SJSA1 (cell line): ENCODE measurements at regions not wholly inside any gene's neighbourhood (a gene's known extent, or its start where the extent isn't known, plus 50 kb on each side); places are given as distances from the start of the nearest gene placed in this dataset.
A peak's percentile ranks its signal among the peaks of the same experiment; 100 is the strongest.
"Not testable (repeated sequence)": the region's sequence is repeated elsewhere in the genome, so short reads cannot be mapped to it uniquely, and the experiment has no call there.

Source experiments
- DNase-seq, 2 experiments: peaks; one replicate each; pipeline ENCODE4 v3.0.0-alpha.2; 2015 to 2020; ENCODE audit warnings: low spot score in 2 of 2, low read depth in 1 of 2
- H3K27ac ChIP-seq: fragments of 250-450 bp; sonication (Bioruptor Pico); 2 replicates; pipeline ENCODE4 v1.5.1; 2020; ENCODE audit warnings: mild to moderate bottlenecking, moderate library complexity
- H3K27me3 ChIP-seq: fragments of 250-450 bp; sonication (Bioruptor Pico); replicated peaks from 2 replicates; pipeline ENCODE4 v1.5.1; 2020; ENCODE audit warnings: mild to moderate bottlenecking, moderate library complexity
- H3K36me3 ChIP-seq: fragments of 250-450 bp; sonication (Bioruptor Pico); 2 replicates; pipeline ENCODE4 v1.5.1; 2020; ENCODE audit warnings: mild to moderate bottlenecking
- H3K4me1 ChIP-seq: fragments of 250-450 bp; sonication (Bioruptor Pico); replicated peaks from 2 replicates; pipeline ENCODE4 v1.6.1; 2021; ENCODE audit warnings: mild to moderate bottlenecking
- H3K4me3 ChIP-seq: fragments of 250-450 bp; sonication (Bioruptor Pico); 2 replicates; pipeline ENCODE4 v1.5.1; 2020; ENCODE audit warnings: mild to moderate bottlenecking
- H3K9me3 ChIP-seq: fragments of 250-450 bp; sonication (Bioruptor Pico); replicated peaks from 2 replicates; pipeline ENCODE4 v1.5.1; 2020; ENCODE audit warnings: mild to moderate bottlenecking

DNA sequence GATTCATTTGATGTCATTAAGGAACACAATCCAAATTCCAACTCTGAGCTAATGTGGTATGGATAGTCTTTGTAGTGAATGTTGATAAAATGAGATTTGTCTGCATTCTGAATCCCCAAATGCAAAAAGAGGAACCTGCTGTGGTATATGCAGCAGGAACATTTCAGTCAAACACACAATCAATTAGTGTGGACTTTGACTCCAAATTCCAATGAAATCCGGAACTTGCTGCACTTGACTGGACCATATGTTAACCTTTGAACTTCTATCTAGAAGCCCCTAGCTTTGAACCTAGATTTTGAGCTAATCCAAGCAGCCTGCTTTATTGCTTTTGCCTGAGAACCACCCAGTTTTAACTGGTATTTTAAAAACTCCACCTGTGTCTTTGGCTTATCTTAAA is 341.3 kb downstream of the SPRY2 start:
- Histone ChIP-seq H3K4me1 (peaks cover 18% of the 10 kb centered on the region), H3K36me3 (no peaks in the 10 kb centered on the region), H3K4me3 (no peak overlapping the region), H3K27ac (no peak overlapping the region), H3K9me3 (no peaks in the 10 kb centered on the region), H3K27me3 (no peaks in the 10 kb centered on the region)
- no peak for DNase-seq

DNA sequence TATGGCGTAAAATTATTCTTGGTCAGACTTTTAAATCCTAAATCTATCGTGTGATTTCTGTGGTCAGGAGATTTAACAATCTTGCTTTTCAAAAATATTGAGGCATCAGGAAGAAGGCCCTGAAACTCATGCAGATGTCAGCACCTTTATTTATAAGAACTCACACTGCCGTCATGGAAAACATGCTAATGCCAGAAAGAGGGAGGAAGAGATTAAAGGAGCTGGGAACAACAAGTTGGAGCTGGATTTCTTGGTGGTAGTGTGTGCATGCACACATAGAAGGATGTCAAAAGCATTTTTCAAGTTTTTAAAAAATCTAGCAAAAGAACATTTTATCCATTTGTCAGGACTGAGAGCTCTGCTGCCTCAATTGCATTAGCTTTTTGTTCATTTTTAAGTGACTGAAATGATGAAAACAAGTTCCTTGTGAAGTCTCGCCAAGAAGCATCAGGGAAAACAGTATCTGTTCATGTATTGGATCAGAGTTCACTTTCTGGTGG is 342.5 kb downstream of the SPRY2 start:
- no peaks in the 10 kb centered on the region for H3K9me3 ChIP-seq
- no peak overlapping the region for H3K4me3 ChIP-seq
- no peak overlapping the region for H3K27ac ChIP-seq
- H3K4me1 ChIP-seq, result peaks cover 18% of the 10 kb centered on the region
- no peaks in the 10 kb centered on the region for H3K27me3 ChIP-seq
- H3K36me3 ChIP-seq, result no peaks in the 10 kb centered on the region
- DNase-seq, result no peak

DNA sequence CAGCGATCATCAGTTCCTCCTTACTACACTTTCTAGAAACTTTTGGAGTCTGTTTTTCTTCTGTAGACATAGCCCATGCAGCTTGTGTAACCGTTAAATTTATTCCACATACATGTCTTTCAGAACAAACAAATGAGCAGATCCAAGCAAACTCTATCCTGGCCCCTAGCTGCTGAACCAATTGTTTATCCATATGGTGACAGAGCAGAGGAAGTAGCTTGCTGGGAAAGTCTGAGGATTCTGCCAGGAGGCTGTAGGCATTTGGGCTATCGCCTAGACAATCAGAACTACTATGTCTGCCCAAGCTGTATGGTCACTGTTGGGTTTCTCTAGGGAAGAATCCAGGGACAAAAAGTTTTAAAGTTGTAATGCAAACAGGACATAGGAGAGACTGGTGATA is 343.7 kb downstream of the SPRY2 start:
- Histone ChIP-seq H3K36me3 (no peaks in the 10 kb centered on the region), H3K27ac (no peak overlapping the region), H3K27me3 (no peaks in the 10 kb centered on the region), H3K4me1 (peaks cover 16% of the 10 kb centered on the region), H3K4me3 (no peak overlapping the region), H3K9me3 (no peaks in the 10 kb centered on the region)
- no peak for DNase-seq

DNA sequence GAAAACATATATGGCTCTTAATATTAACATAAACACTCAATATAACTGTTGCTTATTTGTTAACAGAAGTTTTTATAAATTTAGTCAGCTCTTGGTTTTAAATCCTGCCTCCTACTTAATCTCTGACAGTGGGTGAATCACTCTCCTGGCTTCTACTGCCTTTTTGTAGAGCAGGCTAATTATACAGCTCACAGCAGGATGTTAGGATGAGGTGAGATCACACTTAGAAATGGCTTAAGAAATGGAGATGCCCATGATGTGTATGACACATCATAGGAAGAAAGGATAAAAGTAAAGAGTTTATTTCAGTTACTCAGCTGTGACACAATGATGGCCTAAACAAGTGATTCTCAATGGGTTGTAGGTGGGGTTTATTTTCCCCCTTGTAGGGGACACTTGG is 345.6 kb downstream of the SPRY2 start:
- H3K4me1 ChIP-seq, result peaks cover 21% of the 10 kb centered on the region
- H3K36me3 ChIP-seq, result no peaks in the 10 kb centered on the region
- DNase-seq, result peak in 1 of 2 experiments; percentile 71
- H3K27me3 ChIP-seq, result no peaks in the 10 kb centered on the region
- H3K27ac ChIP-seq, result peak overlapping the region; percentile 10; the same call in 1 of the 2 replicates
- H3K4me3 ChIP-seq, result no peak overlapping the region
- no peaks in the 10 kb centered on the region for H3K9me3 ChIP-seq

DNA sequence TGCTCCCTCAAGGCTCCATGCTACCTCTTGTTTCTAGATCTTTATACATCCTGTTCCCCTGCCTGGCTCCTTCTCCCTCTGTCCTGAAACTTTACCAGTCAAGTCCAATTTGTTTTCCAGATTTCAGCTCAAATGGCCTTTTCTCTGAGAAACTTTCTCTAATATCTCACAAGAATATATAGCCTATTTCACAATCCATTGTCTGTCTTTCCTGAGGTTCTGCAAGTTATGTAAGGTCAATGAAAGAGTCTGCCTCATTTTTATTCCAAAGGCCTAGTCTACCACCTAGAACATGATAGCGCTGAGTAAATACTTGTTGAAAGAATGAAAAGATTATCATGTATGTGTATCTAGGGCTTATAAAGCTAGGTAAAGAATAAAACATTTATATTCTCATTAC is 348.8 kb downstream of the SPRY2 start:
- Histone ChIP-seq H3K4me3 (no peak overlapping the region), H3K9me3 (no peaks in the 10 kb centered on the region), H3K27ac (no peak overlapping the region), H3K4me1 (peaks cover 53% of the 10 kb centered on the region), H3K27me3 (no peaks in the 10 kb centered on the region), H3K36me3 (no peaks in the 10 kb centered on the region)
- DNase-seq, result no peak

DNA sequence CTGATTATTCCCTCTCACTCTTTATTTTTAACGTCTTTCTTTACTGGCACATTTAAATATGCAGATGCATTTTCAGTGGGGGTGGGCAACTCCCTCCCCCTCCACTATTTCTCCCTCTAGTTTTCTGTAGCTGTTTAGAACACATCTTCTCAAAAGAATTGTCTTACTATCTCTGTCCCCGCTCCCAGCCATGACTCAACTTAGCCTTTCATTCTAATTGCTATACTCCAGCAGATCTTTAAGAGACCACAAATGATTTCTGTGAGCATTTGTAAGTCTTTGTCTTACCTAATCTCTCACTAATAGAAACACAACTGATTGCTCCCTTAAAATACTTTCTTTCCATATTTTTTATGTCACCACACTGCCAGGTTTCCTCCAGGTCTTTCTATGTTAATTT is 350.9 kb downstream of the SPRY2 start:
- Histone ChIP-seq H3K27ac (peak overlapping the region; percentile 96), H3K4me3 (no peak overlapping the region), H3K4me1 (peaks cover 56% of the 10 kb centered on the region), H3K27me3 (no peaks in the 10 kb centered on the region), H3K9me3 (no peaks in the 10 kb centered on the region), H3K36me3 (no peaks in the 10 kb centered on the region)
- peak; percentile 70 to 88 for DNase-seq

DNA sequence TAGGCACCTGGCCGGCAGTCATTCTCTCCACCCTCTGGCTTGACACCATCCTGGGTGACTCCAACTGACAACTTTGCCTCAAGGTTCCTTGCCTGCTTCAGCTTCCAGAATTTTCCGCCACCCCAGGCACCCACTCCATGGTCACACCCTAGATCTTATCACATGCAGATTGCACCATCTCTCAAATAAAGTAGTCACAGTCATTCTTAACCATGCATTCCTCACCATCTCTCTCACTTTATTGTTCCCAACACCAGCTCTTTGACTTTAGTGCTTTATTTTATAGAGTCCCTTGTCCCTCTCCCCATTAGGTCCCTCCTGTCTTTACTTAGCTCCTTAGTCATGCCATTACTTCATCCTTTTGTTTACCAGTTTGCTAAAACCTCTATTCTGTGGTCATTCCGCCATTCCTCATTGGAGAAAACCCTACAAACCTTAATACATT is 351.7 kb downstream of the SPRY2 start:
- peak; percentile 91 to 99 for DNase-seq
- H3K9me3 ChIP-seq, result no peaks in the 10 kb centered on the region
- H3K27ac ChIP-seq, result peak overlapping the region; percentile 96
- no peaks in the 10 kb centered on the region for H3K27me3 ChIP-seq
- H3K4me3 ChIP-seq, result no peak overlapping the region
- H3K36me3 ChIP-seq, result no peaks in the 10 kb centered on the region
- peaks cover 52% of the 10 kb centered on the region for H3K4me1 ChIP-seq

DNA sequence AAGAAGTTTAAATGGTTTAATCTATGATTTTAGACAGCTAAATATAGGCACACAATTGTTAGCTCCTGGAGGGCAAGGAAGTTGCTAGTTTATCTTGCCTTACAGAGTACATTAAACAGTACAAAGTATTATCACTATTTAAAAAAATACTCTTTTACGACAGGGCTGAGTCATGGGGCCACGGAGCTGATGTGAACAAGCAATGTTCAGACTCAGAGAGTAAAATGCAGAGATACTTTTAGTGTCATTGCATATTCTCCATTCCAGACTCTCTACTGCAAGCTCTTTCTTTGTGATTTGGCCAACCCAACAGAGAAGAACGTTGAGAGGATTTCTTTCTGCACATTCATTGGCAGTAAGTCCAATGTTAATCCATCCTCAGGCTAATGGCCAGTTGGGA is 352.4 kb downstream of the SPRY2 start:
- no peaks in the 10 kb centered on the region for H3K27me3 ChIP-seq
- H3K27ac ChIP-seq, result peak overlapping the region; percentile 96
- no peak overlapping the region for H3K4me3 ChIP-seq
- H3K9me3 ChIP-seq, result no peaks in the 10 kb centered on the region
- H3K4me1 ChIP-seq, result peaks cover 52% of the 10 kb centered on the region
- H3K36me3 ChIP-seq, result no peaks in the 10 kb centered on the region
- DNase-seq, result peak; percentile 92 to 97

DNA sequence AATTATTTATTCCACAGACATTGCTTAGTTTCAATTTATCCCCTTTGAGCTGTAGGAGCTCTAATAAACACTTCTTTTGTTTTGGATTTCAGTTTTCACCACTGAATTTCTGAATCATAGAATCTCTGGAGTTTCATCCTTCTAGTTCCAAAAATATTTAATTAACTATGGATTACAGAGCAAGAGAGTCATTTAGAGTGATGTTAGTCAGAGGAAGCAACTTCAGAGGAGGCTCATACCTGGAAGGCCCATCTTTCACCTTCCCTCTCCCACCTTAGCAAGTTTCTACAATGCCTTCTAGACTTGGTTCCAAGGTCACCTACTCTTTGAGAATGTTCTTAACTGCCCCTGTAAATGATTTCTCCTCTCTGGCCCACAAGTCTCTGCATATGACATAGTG is 353.2 kb downstream of the SPRY2 start:
- peaks cover 52% of the 10 kb centered on the region for H3K4me1 ChIP-seq
- no peaks in the 10 kb centered on the region for H3K36me3 ChIP-seq
- no peak overlapping the region for H3K4me3 ChIP-seq
- H3K9me3 ChIP-seq, result no peaks in the 10 kb centered on the region
- DNase-seq, result no peak
- H3K27ac ChIP-seq, result peak overlapping the region; percentile 96
- no peaks in the 10 kb centered on the region for H3K27me3 ChIP-seq

DNA sequence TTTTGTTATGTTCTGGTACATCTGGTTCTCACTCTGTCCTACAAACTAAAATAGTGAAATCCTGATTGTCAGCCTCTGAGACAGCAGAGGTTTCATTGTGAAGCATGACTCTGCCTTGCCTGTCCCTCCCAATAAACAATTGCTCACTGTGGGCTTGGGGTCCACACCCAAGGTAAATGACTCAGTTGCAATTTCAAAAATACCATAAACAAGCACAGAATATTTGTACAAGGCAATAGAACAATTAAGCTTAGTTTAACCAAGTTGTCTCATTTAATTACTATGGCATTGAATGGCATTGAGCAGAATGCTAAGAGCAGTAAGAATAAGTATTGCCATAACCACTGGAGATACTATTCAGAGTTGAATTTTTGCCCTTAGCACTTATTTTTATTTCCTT is 353.6 kb downstream of the SPRY2 start:
- Histone ChIP-seq H3K27me3 (no peaks in the 10 kb centered on the region), H3K36me3 (no peaks in the 10 kb centered on the region), H3K27ac (peak overlapping the region; percentile 96), H3K9me3 (no peaks in the 10 kb centered on the region), H3K4me3 (no peak overlapping the region), H3K4me1 (peaks cover 52% of the 10 kb centered on the region)
- DNase-seq, result peak; percentile 96 to 98

DNA sequence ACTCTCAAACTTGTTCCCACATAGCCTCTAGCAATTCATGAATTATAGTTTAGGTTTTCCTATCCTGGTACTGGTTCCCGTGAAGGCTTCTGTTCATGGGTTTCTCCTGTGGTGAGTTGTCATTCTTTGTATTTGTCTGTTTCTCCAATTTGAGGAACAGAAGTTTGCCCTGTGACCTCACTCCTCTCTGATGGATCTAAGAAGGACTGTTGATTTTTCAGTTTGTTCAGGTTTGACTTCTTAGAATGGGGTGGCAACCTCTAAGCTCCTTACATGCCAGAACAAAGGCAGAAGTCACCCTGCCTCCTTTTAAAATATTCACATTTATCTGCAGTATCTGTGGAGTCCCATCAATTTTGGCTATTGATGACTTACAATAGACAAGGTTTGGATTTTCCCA is 354.0 kb downstream of the SPRY2 start:
- Histone ChIP-seq H3K9me3 (no peaks in the 10 kb centered on the region), H3K27me3 (no peaks in the 10 kb centered on the region), H3K4me3 (no peak overlapping the region), H3K36me3 (no peaks in the 10 kb centered on the region), H3K27ac (peak overlapping the region; percentile 96), H3K4me1 (peaks cover 52% of the 10 kb centered on the region)
- peak in 1 of 2 experiments; percentile 60 for DNase-seq

DNA sequence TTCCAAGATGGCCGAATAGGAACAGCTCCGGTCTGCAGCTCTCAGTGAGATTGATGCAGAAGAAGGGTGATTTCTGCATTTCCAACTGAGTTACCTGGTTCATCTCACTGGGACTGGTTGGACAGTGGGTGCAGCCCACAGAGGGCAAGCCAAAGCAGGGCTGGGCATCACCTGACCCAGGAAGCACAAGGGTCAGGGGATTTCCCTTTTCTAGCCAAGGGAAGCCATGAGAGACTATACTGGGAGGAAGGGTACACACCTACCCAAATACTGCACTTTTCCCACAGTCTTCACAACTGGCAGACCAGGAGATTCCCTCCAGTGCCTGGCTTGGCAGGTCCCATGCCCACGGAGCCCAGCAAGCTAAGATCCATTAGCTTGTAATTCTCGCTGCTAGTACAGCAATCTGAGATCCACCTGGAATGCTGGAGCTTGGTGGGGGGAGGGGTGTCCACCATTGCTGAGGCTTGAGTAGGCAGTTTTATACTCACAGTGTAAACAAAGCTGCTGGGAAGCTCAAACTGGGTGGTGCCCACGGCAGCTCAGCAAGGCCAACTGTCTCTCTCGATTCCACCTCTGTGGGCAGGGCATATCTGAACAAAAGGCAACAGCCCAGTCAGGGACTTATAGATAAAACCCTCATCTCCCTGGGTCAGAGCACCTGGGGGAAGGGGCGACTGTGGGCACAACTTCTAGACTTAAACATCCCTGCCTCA is 365.8 kb downstream of the SPRY2 start:
- Histone ChIP-seq H3K9me3 (peaks cover 31% of the 10 kb centered on the region), H3K4me1 (peaks cover 15% of the 10 kb centered on the region), H3K27ac (peak overlapping the region; percentile 49)
- H3K36me3 ChIP-seq, H3K4me3 ChIP-seq, H3K27me3 ChIP-seq: not testable (repeated sequence)
- peak; percentile 82 to 92 for DNase-seq

DNA sequence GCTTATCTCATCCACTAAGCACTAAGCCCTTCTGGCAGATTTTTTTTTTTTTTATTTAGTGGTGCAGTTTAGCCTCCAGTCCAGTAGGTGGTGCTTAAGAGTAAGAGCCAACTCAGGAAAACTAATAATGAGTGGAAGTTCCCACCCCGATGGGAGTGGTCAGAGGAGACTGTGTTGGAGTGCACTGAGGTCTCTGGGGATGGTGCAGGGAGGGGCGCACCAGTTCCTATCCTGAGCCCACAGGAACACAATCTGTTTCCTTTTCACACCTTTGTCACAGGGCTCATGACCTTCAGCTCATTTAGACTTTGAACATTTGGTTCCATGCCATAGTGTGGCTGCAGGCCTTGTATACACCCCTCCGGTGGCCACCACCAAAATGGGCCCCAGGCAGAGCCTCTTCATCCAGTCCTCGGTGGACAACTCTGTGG is 367.4 kb downstream of the SPRY2 start:
- Histone ChIP-seq H3K27me3 (no peaks in the 10 kb centered on the region), H3K27ac (no peak overlapping the region), H3K4me1 (peaks cover 15% of the 10 kb centered on the region), H3K4me3 (no peak overlapping the region), H3K9me3 (peaks cover 31% of the 10 kb centered on the region), H3K36me3 (no peaks in the 10 kb centered on the region)
- DNase-seq, result peak in 1 of 2 experiments; percentile 47

DNA sequence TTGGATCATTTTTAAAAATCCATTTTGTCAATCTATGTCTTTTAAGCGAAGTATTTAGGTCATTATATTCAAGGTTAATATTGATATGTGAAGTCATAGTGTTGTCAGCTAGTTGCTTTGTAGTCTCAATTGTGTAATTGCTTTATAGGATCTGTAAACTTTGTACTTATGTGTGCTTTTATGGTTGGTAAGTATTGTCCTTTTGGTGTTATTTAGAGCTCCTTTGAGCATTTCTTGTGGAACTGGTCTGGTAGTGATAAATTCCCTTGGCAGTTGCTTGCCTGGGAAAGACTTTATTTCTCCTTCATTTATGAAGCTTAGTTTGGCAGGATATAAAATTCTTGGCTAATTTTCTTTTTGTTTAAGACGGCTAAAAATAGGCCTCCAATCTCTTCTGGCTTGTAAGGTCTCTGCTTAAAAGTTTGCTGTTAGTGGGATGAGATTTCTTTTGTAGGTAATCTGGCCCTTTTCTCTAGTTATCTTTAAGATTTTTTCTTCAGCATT is 368.8 kb downstream of the SPRY2 start:
- no peaks in the 10 kb centered on the region for H3K36me3 ChIP-seq

More for the DNA sequence above, 368.8 kb downstream of the SPRY2 start:
- no peaks in the 10 kb centered on the region for H3K27me3 ChIP-seq
- no peak overlapping the region for H3K27ac ChIP-seq
- H3K4me1 ChIP-seq, result peaks cover 15% of the 10 kb centered on the region
- peaks cover 31% of the 10 kb centered on the region for H3K9me3 ChIP-seq
- no peak for DNase-seq
- no peak overlapping the region for H3K4me3 ChIP-seq
